ENCODE measurements at regions not wholly inside any gene's neighbourhood (a gene's known extent, or its start where the extent isn't known, plus 50 kb on each side); places are given as distances from the start of the nearest gene placed in this dataset.

DNA sequence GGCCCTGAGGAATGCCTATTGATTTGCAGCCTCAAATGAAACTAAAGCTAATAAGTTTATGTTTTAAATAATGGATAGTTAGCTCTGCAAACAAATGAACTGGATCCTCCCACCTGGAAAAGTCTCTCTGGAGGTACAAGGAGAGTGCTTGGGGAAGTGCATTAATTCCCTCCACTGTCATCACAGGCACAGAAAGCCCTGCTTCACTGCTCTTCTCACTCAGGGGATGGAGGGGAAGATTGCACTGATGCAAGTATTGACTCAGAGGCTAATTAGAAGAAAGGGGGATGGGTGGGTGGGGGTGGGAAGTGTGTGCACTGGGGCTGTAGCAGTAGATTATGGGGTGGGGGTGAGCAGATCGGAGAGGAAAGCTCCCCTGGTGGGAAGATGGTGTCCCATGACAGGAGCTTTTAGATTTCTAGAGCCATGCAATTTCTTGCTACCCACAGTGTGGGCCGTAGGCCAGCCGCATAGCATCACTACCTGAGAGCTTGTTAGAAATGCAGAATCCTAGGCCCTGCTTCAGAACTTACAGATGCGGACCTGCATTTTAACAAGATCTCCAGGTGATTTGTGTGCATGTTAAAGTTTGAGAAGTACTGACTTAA, 163.9 kb downstream of the HIPK3 start:
- no peak for DNase-seq (ENCODE audit: low read depth in 2 of 2, low spot score in 1 of 2)

- no peak for DNase-seq (ENCODE audit: low read depth in 2 of 2, low spot score in 1 of 2)
Observed at GRCh38 chr11:33419924-33420323, 162.7 kb downstream of the HIPK3 start.

GRCh38 chr11:33417121-33417520, 159.9 kb downstream of the HIPK3 start:
- no peak for DNase-seq (ENCODE audit: low read depth in 2 of 2, low spot score in 1 of 2)

GRCh38 chr11:33413301-33413700, 156.1 kb downstream of the HIPK3 start:
- DNase-seq (ENCODE audit: low read depth in 2 of 2, low spot score in 1 of 2), result no peak

- no peak for DNase-seq (ENCODE audit: low read depth in 2 of 2, low spot score in 1 of 2)
Observed at GRCh38 chr11:33412241-33412640, 155.1 kb downstream of the HIPK3 start.

GRCh38 chr11:33411751-33412150, 154.6 kb downstream of the HIPK3 start:
- no peak for DNase-seq (ENCODE audit: low read depth in 2 of 2, low spot score in 1 of 2)

- DNase-seq (ENCODE audit: low read depth in 2 of 2, low spot score in 1 of 2), result no peak
Observed at GRCh38 chr11:33410086-33410765, 153.0 kb downstream of the HIPK3 start.

All from stimulated activated CD8-positive, alpha-beta memory T cell treated with anti-CD3 and anti-CD28 coated beads, Interleukin-4, amount 100 ng/mL, for 4 hours (primary cell).